ENCODE measurements at regions not wholly inside any gene's neighbourhood (a gene's known extent, or its start where the extent isn't known, plus 50 kb on each side); places are given as distances from the start of the nearest gene placed in this dataset.
"Not testable (repeated sequence)": the region's sequence is repeated elsewhere in the genome, so short reads cannot be mapped to it uniquely, and the experiment has no call there.

DNA sequence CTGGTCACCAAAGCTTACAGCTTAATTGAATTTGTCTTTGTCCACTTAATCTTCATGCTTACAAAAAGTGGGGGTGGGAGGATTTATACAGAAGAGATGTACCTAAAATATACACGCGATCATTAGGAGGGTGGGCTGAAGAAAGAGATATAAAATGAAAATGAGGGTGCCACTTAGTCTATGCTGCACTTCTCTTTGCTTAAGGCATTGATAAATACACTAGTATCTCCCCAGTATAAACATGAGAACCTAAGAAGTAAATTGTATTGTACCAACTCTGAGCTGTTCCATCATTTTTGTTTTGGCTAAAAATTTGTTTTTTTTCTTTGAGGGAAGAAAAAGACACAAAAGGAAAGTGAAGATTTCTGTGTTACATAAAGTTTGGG, 170.8 kb upstream of the ZNF217 start:
- in situ Hi-C loops (cut with MboI; ENCODE audit: low sequenced_read_pairs, unreplicated experiment): no loop called here

GRCh38 chr20:53763707-53764414, 170.2 kb upstream of the ZNF217 start:
- TF ChIP-seq CTCF (IDR thresholded peaks at IDR 0.05; ENCODE audit: borderline replicate concordance, control extremely low read depth, extremely low read depth, insufficient read depth, missing control alignments): no peak
- in situ Hi-C loops (cut with MboI; ENCODE audit: low sequenced_read_pairs, unreplicated experiment): no loop called here
- no peak for DNase-seq (ENCODE audit: low spot score)

More for the DNA sequence above, 170.8 kb upstream of the ZNF217 start:
- TF ChIP-seq CTCF (IDR thresholded peaks at IDR 0.05; ENCODE audit: borderline replicate concordance, control extremely low read depth, extremely low read depth, insufficient read depth, missing control alignments): no peak
- no peak for DNase-seq (ENCODE audit: low spot score)

- in situ Hi-C loops (cut with MboI; ENCODE audit: low sequenced_read_pairs, unreplicated experiment); DNase-seq (ENCODE audit: low spot score): not testable (repeated sequence)
These were observed 168.8 kb upstream of the ZNF217 start for GRCh38 chr20:53762423-53762798.

DNA sequence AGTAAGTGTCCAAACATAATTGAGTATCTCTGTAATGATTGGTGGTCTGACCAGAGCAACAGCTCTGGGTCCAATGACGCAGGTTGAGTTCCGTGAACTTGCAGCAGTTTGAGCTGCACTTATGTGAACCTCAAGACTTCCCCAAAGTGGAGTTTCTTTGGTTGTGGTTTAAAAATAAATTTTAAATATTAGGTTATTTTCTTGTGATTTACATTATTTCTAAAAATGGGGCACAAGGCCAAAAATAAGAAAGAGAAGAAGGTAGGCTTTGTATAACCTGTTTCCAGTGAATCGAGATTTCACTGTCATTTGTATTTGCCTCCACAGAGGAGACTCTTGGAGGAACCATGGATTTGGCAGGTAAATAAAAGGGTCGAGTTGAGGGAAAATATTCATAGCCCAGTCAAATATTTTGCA, 166.4 kb upstream of the ZNF217 start:
- in situ Hi-C loops (cut with MboI; ENCODE audit: low sequenced_read_pairs, unreplicated experiment): no loop called here
- DNase-seq (ENCODE audit: low spot score): peak; percentile 60
- no peak for TF ChIP-seq CTCF (IDR thresholded peaks at IDR 0.05; ENCODE audit: borderline replicate concordance, control extremely low read depth, extremely low read depth, insufficient read depth, missing control alignments)

GRCh38 chr20:53757472-53757913, 163.9 kb upstream of the ZNF217 start:
- in situ Hi-C loops (cut with MboI; ENCODE audit: low sequenced_read_pairs, unreplicated experiment): no loop called here
- no peak for DNase-seq (ENCODE audit: low spot score)
- no peak for TF ChIP-seq CTCF (IDR thresholded peaks at IDR 0.05; ENCODE audit: borderline replicate concordance, control extremely low read depth, extremely low read depth, insufficient read depth, missing control alignments)

DNA sequence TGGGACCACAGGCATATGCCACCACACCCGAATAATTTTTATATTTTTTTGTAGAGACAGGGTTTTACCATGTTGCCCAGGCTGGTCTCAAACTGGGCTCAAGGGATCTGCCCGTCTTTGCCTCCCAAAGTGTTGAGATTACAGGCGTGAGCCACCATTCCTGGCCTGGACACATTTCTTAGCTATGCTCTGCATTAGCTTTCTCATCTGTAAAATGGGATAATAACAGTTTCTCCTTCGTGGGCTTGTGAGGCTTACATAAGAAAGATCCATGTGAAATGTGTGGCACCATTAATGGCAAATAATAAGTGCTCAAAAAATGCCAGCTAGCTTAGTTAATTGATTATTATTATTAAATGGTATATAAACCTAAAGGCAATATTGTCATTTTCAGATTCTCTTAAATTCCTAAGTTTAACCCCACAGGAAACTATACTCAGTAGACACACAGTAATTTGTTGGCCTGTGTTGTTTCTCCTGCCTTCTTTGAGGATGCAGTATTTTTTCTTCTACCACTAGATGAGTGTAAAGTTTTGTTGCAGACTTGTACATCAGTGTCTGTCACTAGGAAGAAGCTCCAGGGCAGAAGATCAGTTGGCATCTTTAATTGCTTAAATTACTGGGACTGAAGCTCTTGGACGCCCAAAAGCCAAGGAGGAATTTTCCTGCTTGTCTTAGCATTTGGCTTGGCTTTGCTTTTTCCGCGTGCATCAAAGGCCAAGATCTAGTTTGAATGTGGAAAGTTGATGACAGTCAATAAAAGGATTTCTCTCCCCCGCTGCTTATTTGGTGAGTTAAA, 162.3 kb upstream of the ZNF217 start:
- in situ Hi-C loops (cut with MboI; ENCODE audit: low sequenced_read_pairs, unreplicated experiment): no loop called here
- no peak for TF ChIP-seq CTCF (IDR thresholded peaks at IDR 0.05; ENCODE audit: borderline replicate concordance, control extremely low read depth, extremely low read depth, insufficient read depth, missing control alignments)
- no peak for DNase-seq (ENCODE audit: low spot score)

GRCh38 chr20:53753880-53754459, 160.3 kb upstream of the ZNF217 start:
- in situ Hi-C loops (cut with MboI; ENCODE audit: low sequenced_read_pairs, unreplicated experiment): no loop called here
- TF ChIP-seq CTCF (IDR thresholded peaks at IDR 0.05; ENCODE audit: borderline replicate concordance, control extremely low read depth, extremely low read depth, insufficient read depth, missing control alignments): no peak

More at GRCh38 chr20:53753880-53754459, 160.3 kb upstream of the ZNF217 start:
- DNase-seq (ENCODE audit: low spot score): no peak
